CD4-positive, alpha-beta T cell (primary cell): ENCODE measurements at regions not wholly inside any gene's neighbourhood (a gene's known extent, or its start where the extent isn't known, plus 50 kb on each side); places are given as distances from the start of the nearest gene placed in this dataset.

Experiments used
- ATAC-seq: fragments of 200-7000 bp; cut with Tn5 transposase; one replicate; pipeline ENCODE4 v1.10.0; 2022; ENCODE audit warnings: mild to moderate bottlenecking; ENCODE audit not compliant: poor library complexity
- CTCF ChIA-PET: fragments of 350-600 bp; sonication (Branson Sonifier 250); formaldehyde crosslinking; loops from one replicate; lab custom pipeline; 2021; ENCODE audit warnings: antibody characterized with exemption, inconsistent platforms; lab: Charles Lee
- POLR2A ChIA-PET: fragments of 350-600 bp; sonication (Branson Sonifier 250); formaldehyde crosslinking; loops from one replicate; lab custom pipeline; 2021; ENCODE audit warnings: antibody characterized with exemption, inconsistent platforms; lab: Charles Lee
- DNase-seq, 14 experiments: peaks; one replicate each; pipeline ENCODE4 v3.0.0-alpha.2; 2013 to 2020; ENCODE audit warnings: mixed read lengths in 2 of 14
- H3K27ac ChIP-seq, 2 donors: one replicate each; pipeline versions ENCODE4 v1.5.1 to v1.7.0; 2013; ENCODE audit warnings: low read length in 2 of 2, low read depth in 1 of 2, mild to moderate bottlenecking in 1 of 2
- H3K27me3 ChIP-seq, 2 experiments: 1 replicate in 1 of 2; 2 replicates in 1 of 2; pipeline versions ENCODE4 v1.6.1 to v1.7.0; 2013; ENCODE audit warnings: low read length in 2 of 2, control low read depth in 1 of 2, mild to moderate bottlenecking in 1 of 2, moderate library complexity in 1 of 2; ENCODE audit not compliant: insufficient read depth in 2 of 2, control insufficient read depth in 1 of 2
- H3K36me3 ChIP-seq: one replicate; pipeline ENCODE4 v1.6.1; 2013; ENCODE audit warnings: low read length, control low read depth; ENCODE audit not compliant: insufficient read depth
- H3K4me1 ChIP-seq: one replicate; pipeline ENCODE4 v1.6.1; 2013; ENCODE audit warnings: low read length, control low read depth; ENCODE audit not compliant: insufficient read depth
- H3K4me3 ChIP-seq: one replicate; pipeline ENCODE4 v1.5.1; 2013; ENCODE audit warnings: mild to moderate bottlenecking, low read length, moderate library complexity
- H3K9me3 ChIP-seq, 2 experiments: 1 replicate in 1 of 2; 2 replicates in 1 of 2; pipeline versions ENCODE4 v1.6.1 to v1.7.0; 2013; ENCODE audit warnings: low read length in 2 of 2, mild to moderate bottlenecking in 2 of 2, control low read depth in 1 of 2, moderate library complexity in 1 of 2; ENCODE audit not compliant: control insufficient read depth in 1 of 2, insufficient read depth in 1 of 2
- H3K27ac Mint-ChIP-seq: one replicate; pipeline ENCODE4 v1.8.0; 2020; ENCODE audit warnings: mixed read lengths
- H3K27me3 Mint-ChIP-seq: one replicate; pipeline ENCODE4 v1.8.0; 2021; ENCODE audit warnings: mixed read lengths
- H3K36me3 Mint-ChIP-seq: one replicate; pipeline ENCODE4 v1.8.0; 2021; ENCODE audit warnings: low read depth, mixed read lengths
- H3K4me1 Mint-ChIP-seq: one replicate; pipeline ENCODE4 v1.8.0; 2021; ENCODE audit warnings: low read depth, mixed read lengths
- H3K4me3 Mint-ChIP-seq: one replicate; pipeline ENCODE4 v1.8.0; 2020; ENCODE audit warnings: mild to moderate bottlenecking, mixed read lengths
- H3K9me3 Mint-ChIP-seq: one replicate; pipeline ENCODE4 v1.8.0; 2020; ENCODE audit warnings: mixed read lengths
- intact Hi-C, 2 experiments: fragments of 100-400 bp; cut with DNase I in 1 of 2; cut with micrococcal nuclease in 1 of 2; formaldehyde crosslinking; loops; one replicate each; pipeline versions ENCODE4 v1.15.1 to v1.9.0; 2023 to 2025; cut with DNase I, micrococcal nuclease
- TF ChIP-seq, protein P1 (sequence below): fragments of 200-600 bp; IDR thresholded peaks from one replicate; pipeline ENCODE4 v1.8.0; 2022; ENCODE audit warnings: antibody characterized with exemption, mild to moderate bottlenecking

DNA sequence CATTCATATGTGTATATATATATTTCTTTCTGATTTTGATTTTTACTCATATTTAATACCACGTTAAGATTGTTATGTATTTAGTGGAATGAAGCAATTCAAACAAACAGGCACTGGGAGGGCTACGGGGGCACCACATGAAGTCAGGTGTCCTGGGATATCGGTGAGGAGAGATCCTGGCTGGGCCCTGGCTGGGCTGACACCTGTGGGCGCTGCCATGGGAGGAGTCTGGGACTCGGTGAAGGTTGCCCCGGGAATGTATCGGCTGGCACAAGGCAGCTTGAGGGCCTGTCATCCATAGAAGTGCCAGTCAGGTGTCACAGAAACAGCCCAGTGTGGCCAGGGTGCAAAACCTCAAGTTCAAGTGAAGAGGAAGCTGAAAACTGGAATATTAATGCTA, 766.9 kb upstream of the ARPP21 start:
- Mint-ChIP-seq H3K4me1 (no peaks in the 10 kb centered on the region), H3K4me3 (no peak overlapping the region), H3K27ac (no peak overlapping the region), H3K27me3 (no peaks in the 10 kb centered on the region), H3K9me3 (no peaks in the 10 kb centered on the region), H3K36me3 (no peaks in the 10 kb centered on the region)
- intact Hi-C loops, result no loop called here
- H3K4me3 ChIP-seq, result no peak overlapping the region
- no peak overlapping the region for H3K27ac ChIP-seq
- ChIA-PET POLR2A (no interaction called here), CTCF (no interaction called here)
- DNase-seq (no peak), ATAC-seq (no peak)
- H3K4me1 ChIP-seq, result no peaks in the 10 kb centered on the region
- H3K9me3 ChIP-seq, result peaks cover 0 to 7% of the 10 kb centered on the region in 2 experiments
- no peaks in the 10 kb centered on the region for H3K36me3 ChIP-seq
- H3K27me3 ChIP-seq, result no peaks in the 10 kb centered on the region
- TF ChIP-seq, protein P1, sequence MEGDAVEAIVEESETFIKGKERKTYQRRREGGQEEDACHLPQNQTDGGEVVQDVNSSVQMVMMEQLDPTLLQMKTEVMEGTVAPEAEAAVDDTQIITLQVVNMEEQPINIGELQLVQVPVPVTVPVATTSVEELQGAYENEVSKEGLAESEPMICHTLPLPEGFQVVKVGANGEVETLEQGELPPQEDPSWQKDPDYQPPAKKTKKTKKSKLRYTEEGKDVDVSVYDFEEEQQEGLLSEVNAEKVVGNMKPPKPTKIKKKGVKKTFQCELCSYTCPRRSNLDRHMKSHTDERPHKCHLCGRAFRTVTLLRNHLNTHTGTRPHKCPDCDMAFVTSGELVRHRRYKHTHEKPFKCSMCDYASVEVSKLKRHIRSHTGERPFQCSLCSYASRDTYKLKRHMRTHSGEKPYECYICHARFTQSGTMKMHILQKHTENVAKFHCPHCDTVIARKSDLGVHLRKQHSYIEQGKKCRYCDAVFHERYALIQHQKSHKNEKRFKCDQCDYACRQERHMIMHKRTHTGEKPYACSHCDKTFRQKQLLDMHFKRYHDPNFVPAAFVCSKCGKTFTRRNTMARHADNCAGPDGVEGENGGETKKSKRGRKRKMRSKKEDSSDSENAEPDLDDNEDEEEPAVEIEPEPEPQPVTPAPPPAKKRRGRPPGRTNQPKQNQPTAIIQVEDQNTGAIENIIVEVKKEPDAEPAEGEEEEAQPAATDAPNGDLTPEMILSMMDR, result no peak

DNA sequence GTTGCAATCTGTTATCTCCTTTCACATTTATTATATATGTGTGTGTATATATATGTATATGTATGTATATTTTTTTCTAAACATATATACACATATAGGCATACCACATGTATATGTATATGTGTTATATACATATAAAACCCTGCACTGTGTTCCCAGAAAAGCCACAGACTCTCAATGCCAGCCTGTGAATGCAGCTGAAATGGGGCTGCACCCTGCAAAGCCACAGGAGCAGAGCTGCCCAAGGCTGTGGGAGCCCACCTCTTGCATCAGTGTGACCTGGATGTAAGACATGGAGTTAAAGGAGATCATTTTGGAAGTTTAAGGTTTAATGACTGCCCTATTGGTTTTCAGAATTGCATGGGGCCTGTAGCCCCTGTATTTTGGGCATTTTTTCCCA, 762.3 kb upstream of the ARPP21 start:
- no peak overlapping the region for H3K27ac ChIP-seq
- Mint-ChIP-seq H3K27me3 (no peaks in the 10 kb centered on the region), H3K4me1 (no peaks in the 10 kb centered on the region), H3K36me3 (no peaks in the 10 kb centered on the region), H3K9me3 (no peaks in the 10 kb centered on the region), H3K4me3 (no peak overlapping the region), H3K27ac (no peak overlapping the region)
- TF ChIP-seq, protein P1, result no peak
- no peak overlapping the region for H3K4me3 ChIP-seq
- intact Hi-C loops, result no loop called here
- H3K4me1 ChIP-seq, result no peaks in the 10 kb centered on the region
- H3K27me3 ChIP-seq, result no peaks in the 10 kb centered on the region
- ChIA-PET POLR2A (no interaction called here), CTCF (no interaction called here)
- H3K9me3 ChIP-seq, result peaks cover 0 to 7% of the 10 kb centered on the region in 2 experiments
- DNase-seq (no peak), ATAC-seq (no peak)
- no peaks in the 10 kb centered on the region for H3K36me3 ChIP-seq

DNA sequence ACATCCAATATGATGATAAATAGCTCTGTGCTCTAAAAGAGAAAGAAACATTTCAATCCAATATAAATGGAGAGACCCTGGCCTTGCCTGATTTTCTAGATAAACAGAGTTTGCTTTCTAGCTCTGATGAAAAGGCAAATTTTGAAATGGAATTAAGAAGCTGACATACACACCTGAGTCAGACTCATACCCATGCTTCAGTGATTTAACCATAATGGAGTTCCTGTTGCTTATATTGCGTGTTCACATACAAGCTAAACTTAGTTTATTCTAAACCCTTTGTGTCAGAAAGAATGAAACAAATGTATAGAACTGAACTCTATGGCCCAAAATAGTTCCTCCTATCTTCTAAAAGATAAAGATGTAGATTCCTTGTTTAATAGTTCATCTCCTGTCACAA, 760.8 kb upstream of the ARPP21 start:
- TF ChIP-seq, protein P1, result no peak
- ATAC-seq, result no peak
- H3K36me3 ChIP-seq, result no peaks in the 10 kb centered on the region
- no peaks in the 10 kb centered on the region for H3K4me1 ChIP-seq
- Mint-ChIP-seq H3K4me3 (no peak overlapping the region), H3K36me3 (no peaks in the 10 kb centered on the region), H3K9me3 (no peaks in the 10 kb centered on the region), H3K27me3 (no peaks in the 10 kb centered on the region), H3K27ac (no peak overlapping the region), H3K4me1 (no peaks in the 10 kb centered on the region)
- H3K4me3 ChIP-seq, result no peak overlapping the region
- H3K9me3 ChIP-seq, result peaks cover 0 to 3% of the 10 kb centered on the region in 2 experiments
- no peak for DNase-seq
- POLR2A ChIA-PET, result no interaction called here
- CTCF ChIA-PET, result no interaction called here
- intact Hi-C loops, result no loop called here
- no peaks in the 10 kb centered on the region for H3K27me3 ChIP-seq
- no peak overlapping the region for H3K27ac ChIP-seq
